Fibroblast of pulmonary artery (primary cell): ENCODE measurements at regions not wholly inside any gene's neighbourhood (a gene's known extent, or its start where the extent isn't known, plus 50 kb on each side); places are given as distances from the start of the nearest gene placed in this dataset.

Experiments
- DNase-seq: peaks from one replicate; pipeline ENCODE4 v3.0.0-alpha.2; 2010; ENCODE audit warnings: low read depth
- H3K4me3 ChIP-seq: replicated peaks from 2 replicates; pipeline ENCODE4 v1.5.1; 2011; ENCODE audit warnings: low read depth, mild to moderate bottlenecking, control low read depth, low read length, moderate library complexity
- CTCF ChIP-seq: IDR thresholded peaks from 2 replicates; pipeline ENCODE4 v1.5.1; 2011; ENCODE audit warnings: mild to moderate bottlenecking, control low read depth, low read length, inconsistent platforms; ENCODE audit errors: missing control alignments

GRCh38 chrX:38896724-38897298, 95.6 kb downstream of the MID1IP1 start:
- no peak overlapping the region for H3K4me3 ChIP-seq
- no peak for TF ChIP-seq CTCF
- DNase-seq, result no peak

GRCh38 chrX:38898261-38898660, 97.0 kb downstream of the MID1IP1 start:
- TF ChIP-seq CTCF, result no peak
- no peak overlapping the region for H3K4me3 ChIP-seq
- DNase-seq, result no peak

GRCh38 chrX:38899650-38900049, 98.4 kb downstream of the MID1IP1 start:
- no peak for TF ChIP-seq CTCF
- H3K4me3 ChIP-seq, result no peak overlapping the region
- no peak for DNase-seq

- TF ChIP-seq CTCF, result no peak
- no peak overlapping the region for H3K4me3 ChIP-seq
- no peak for DNase-seq
Measured at GRCh38 chrX:38900719-38901118, 99.5 kb downstream of the MID1IP1 start.

GRCh38 chrX:38902972-38903492, 101.8 kb downstream of the MID1IP1 start:
- no peak for DNase-seq
- TF ChIP-seq CTCF, result no peak
- no peak overlapping the region for H3K4me3 ChIP-seq

GRCh38 chrX:38916801-38917200, 115.5 kb downstream of the MID1IP1 start:
- no peak for TF ChIP-seq CTCF
- no peak for DNase-seq
- H3K4me3 ChIP-seq, result no peak overlapping the region

GRCh38 chrX:38917954-38918353, 116.7 kb downstream of the MID1IP1 start:
- DNase-seq, result no peak
- no peak for TF ChIP-seq CTCF
- H3K4me3 ChIP-seq, result no peak overlapping the region
